GM12874 (cell line): ENCODE measurements at regions not wholly inside any gene's neighbourhood (a gene's known extent, or its start where the extent isn't known, plus 50 kb on each side); places are given as distances from the start of the nearest gene placed in this dataset.

Experiments used
- TF ChIP-seq, protein P1 (sequence below): IDR thresholded peaks from 2 replicates; pipeline ENCODE4 v1.5.1; 2011; ENCODE audit warnings: low read depth, mild to moderate bottlenecking, control low read depth, low read length, moderate library complexity; ENCODE audit not compliant: insufficient read depth

DNA sequence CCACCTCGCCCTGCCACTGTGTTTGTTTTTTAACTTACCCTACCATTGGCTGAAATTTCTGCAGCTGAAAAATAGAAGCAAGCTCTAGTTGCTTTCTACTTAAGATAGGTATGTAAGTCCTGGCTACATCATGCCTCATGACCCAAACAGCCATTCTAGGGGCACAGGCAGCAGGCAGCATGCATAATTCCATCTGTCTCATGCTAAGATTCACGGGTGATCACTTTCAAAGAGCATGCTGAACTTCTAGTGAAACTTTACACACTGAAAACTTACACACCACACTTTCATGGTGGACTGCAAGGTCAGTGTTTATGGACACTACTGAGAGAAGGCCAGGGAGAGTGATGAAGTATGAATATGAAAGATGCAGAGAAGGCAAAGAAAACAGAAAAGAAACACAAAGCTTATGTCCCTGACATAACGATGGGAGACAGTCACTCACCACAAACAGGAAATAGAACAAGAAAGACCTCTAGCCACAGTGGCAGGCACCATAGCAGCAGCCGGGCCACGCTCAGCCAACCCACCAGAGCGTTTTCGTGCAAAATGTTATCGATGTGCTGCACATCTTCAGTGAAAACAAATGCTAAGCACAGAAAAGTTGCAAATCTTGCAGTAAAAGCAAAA, 102.3 kb upstream of the TIAM1 start:
- TF ChIP-seq, protein P1, sequence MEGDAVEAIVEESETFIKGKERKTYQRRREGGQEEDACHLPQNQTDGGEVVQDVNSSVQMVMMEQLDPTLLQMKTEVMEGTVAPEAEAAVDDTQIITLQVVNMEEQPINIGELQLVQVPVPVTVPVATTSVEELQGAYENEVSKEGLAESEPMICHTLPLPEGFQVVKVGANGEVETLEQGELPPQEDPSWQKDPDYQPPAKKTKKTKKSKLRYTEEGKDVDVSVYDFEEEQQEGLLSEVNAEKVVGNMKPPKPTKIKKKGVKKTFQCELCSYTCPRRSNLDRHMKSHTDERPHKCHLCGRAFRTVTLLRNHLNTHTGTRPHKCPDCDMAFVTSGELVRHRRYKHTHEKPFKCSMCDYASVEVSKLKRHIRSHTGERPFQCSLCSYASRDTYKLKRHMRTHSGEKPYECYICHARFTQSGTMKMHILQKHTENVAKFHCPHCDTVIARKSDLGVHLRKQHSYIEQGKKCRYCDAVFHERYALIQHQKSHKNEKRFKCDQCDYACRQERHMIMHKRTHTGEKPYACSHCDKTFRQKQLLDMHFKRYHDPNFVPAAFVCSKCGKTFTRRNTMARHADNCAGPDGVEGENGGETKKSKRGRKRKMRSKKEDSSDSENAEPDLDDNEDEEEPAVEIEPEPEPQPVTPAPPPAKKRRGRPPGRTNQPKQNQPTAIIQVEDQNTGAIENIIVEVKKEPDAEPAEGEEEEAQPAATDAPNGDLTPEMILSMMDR, result no peak

DNA sequence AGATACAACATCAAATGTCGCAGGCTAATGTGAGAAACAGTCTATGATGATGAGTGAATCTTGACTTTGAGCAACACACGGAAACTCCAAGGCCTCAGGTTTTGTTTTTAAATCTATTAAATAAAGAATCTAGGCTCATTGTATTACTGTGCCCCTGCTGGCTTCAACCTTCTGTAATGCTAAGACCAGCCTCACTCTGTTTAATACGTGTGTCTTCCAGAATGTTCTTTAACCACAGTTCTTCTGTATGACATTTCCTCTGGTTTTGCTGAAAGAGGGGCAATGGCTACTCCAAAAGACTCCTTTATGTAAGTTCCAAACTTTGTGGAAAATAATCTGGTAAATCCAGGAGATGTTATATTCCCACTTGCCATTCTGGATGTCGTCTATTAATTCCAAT, 101.1 kb upstream of the TIAM1 start:
- TF ChIP-seq, protein P1, result no peak

DNA sequence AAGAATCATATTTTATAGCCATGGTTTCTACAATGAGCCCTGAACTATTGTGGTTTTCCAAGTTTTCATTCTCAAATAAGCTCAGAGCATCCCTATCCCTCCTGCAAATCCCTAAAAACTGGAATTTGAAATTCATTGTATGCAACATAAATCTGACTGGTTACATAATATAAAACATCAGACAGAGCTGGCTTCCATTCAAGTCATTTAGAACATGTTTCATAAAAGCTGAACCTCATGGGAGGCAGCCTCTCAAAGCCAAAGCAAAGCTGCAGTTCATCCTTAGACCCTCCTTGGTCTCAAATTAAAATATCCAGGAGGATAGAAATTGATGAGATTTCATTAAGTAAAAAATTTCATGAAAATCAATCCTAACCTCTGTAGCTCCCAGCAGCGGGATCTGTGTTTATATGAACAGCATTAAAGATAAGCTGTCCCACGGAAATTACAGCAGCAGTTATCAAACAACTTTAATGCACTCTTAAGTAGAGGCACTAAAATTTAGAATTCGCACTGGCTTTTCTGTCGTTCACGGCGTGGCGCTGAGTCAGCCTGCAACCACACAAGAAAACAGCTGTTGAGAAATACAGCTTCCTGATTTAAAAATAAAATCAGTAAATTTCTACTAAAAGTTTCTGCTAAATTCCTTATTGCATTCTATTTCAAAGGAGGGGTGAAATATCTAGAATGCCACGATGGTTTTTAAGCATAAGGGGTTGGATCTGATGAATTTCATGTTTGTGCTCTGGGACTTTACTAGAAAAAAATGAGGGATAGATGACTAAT, 99.9 kb upstream of the TIAM1 start:
- TF ChIP-seq, protein P1, result no peak

DNA sequence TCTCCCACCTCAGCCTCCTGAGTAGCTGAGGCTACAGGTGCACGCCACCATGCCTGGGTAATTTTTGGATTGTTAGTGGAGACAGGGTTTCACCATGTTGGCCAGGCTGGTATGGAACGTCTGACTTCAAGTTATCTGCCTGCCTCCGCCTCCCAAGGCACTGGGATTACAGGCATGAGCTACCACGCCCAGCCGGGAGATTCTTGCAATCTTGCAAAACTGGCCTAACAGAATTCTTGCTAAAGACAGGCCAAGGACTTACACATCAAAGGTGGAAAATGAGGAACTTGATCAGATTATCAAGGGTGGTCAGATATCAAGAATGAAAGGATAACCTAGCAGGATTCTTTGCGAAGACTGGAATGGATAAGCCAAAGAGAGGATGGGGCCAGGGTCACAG, 98.3 kb upstream of the TIAM1 start:
- TF ChIP-seq, protein P1, result no peak

DNA sequence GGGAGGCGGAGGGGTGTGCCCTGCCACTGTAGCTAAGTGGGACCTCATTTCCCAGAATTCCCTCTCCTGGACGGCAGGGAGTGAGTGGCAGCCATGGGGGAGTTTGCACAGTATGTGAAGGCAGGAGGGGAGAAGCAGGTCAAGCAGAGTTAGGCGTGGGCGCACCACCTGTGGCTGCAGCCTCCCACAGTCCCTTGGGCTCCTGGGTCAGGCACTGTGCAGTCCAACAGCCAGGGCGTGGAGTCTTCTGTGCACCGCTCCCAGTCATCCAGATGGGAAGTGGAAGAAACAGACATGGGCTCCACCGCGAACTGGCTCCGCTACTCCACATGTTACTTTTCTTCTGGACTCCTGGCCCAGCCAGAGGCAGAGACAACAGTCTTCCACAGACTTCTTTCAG, 85.4 kb upstream of the TIAM1 start:
- TF ChIP-seq, protein P1, result no peak

DNA sequence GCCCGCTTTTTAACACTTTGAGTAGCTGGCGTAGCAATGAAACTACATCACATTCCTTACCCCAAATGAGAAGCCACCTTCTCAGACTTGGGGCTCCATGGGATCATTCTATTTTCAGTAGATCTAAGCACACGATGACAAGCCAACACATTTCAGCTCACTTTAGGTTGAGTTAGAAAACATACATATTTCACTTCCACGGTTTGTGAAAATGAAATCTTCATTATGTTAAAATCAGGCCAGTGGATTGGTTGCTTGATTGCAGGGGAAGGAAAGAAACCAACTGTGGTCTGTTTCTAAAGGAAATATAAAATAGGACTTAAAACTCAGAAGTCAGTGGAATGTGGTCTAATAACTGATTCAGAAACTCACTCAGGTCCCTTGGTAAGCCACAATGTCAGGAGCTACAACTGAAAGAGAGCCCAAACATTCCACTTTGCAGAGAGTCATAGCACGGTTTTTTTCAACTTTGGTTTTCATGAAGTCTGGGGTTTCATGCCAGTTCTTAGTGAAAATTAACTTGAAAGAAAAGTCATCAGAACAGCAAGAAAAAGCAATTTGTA, 82.3 kb upstream of the TIAM1 start:
- TF ChIP-seq, protein P1, result no peak

DNA sequence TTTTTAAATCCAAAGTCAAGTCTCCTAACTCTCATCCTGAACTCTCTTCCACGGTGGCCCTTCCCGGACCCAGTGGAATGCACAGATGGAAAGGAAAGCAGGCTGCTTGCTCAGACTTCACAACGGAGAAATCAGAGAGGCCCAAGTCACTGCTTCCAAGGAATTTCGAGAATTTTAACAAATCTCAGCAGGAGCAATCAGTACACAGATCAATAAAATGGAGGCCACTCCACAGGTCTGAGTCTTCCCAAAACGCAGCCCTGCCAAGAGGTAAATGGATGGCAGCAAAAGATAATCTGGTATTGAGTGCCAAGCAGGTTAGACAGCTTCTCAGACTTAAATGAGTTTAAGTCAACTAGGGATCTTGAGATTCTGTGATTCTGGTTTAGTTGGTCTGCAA, 81.1 kb upstream of the TIAM1 start:
- TF ChIP-seq, protein P1, result no peak
